ENCODE measurements at regions not wholly inside any gene's neighbourhood (a gene's known extent, or its start where the extent isn't known, plus 50 kb on each side); places are given as distances from the start of the nearest gene placed in this dataset.

DNA sequence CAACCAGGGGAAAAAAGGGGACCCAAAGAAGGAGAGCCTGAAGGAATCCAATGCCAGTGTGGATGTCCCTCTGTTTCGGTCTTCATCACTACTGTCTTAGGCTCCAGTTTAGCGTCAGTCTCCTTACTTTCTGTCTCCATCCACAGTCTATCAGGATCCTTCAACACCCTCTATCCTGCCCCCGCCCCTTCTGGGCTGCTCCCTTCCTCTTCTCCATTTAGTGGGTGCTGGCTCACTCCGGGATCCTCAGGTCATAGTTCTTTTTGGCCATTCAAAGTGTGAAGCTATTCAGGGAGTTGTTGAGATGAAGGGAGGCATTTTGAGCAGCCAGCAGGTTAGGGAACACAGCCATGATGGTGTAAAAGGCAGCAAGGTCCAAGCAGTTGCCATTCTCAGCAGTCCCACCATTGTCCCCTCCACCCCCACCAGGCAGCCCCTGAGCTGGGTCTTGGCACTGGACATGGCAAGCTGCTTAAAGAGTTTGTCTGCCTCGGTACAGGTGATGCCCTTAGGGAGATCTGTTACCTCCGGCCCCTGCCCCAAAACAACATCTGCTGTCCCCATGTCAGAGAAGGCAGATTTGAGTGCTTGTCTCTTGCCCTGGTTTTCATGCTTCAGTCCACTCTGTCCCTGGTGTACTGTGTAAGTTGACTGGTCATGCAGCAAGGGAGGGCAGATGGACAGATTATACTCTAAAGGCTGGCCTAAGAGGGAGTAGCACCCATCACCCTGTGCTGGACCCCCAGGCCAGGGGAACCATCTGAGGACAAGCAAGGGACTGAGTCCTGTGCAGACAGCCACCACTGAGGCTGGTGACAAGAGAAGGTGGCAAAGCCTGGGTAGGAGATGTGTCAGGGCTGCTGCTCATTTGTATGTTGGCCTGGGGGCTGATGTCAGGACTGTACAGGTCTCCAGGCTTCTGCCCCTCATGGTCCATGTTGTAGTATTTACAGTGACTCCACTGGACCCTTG, 842.0 kb downstream of the HACE1 start:
- no peak for DNase-seq

DNA sequence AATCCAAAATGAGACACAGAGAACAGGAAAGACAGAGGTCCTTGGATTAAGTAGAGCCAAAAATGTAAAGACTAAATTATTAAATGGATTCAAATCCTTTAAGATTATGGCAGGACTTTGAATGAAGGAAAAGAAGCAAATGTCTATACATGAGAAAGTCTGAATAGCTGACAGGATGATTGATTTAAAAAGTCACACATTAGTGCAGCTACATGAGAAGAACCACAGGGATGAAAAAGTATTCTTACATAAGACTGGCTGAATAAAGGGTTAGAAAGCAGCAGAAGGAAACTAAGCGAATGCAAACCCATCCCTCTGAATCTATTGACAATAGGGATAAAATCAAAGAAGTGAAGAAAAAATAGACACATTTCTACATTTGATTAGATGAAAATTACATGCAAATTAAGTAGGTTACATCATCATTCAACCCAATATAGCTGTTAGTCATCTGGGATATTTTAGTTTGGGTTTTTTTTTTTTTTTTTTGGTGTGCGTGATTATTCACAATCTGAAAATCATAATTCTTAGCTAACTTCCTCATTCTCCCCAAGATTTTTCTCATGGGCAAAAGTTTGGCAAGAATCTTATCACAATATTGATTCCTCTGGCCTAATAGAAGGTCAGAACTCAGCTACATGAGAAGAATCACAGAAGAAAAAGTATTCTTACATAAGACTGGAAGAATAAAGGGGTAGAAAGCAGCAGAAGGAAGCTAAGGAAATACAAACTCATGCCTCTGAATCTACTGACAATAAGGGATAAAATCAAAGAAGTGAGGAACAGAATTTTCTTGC, 845.4 kb downstream of the HACE1 start:
- no peak for DNase-seq

DNA sequence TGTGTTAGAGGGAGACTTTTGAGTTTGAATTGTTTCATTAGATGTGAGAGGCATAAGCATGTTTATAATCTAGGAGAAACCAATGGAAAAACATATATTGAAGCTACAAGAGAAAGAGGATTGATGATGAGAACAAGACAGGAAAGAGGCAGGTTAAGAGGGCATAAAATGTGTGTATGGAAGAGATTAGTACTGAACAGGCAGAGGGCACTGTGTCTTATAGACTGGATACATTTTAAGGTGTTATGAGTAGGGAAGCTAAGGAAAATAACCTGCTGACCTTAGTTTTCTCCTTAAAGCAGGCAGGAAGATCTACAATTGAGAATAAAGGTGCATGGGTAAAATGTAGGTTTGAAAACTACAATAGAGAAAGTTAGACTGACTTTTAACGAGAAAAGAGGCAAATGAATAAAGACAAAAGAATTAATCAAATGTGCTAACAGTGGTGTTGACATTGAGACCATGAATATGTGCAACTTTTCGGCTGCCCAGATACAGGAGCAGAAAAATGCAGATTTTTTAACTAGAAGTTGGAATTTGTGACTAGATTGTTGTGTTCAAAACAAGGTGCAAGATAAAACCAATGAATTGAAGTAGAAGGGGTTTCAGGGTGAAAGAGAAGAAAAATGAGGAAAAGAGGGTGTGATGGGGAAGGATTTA, 846.3 kb downstream of the HACE1 start:
- no peak for DNase-seq

GRCh38 chr6:104010897-104011296, 848.8 kb downstream of the HACE1 start:
- no peak for DNase-seq

GRCh38 chr6:104003803-104004516, 855.8 kb downstream of the HACE1 start:
- no peak for DNase-seq

DNA sequence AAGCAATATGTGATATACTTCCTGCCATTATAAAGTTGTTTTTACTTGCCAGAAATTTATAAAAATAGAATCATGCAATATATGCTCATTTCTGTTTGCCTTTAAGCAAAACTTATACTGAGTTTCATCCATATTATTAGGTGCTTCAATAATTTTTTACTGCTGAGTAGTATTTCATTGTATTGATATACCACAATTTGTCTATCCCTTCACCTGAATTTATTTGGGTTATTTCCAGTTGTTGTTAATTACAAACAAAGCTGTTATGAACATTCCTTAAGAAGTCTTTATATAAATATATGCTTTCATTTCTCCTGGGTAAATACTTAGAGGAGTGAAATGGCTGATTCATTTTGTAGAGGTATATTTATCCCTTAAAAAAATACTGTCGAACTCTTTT, 864.1 kb downstream of the HACE1 start:
- no peak for DNase-seq

- no peak for DNase-seq
These were observed 875.9 kb downstream of the HACE1 start for GRCh38 chr6:103983860-103984259.

- no peak for DNase-seq
These were observed 876.7 kb downstream of the HACE1 start for GRCh38 chr6:103983011-103983410.

DNA sequence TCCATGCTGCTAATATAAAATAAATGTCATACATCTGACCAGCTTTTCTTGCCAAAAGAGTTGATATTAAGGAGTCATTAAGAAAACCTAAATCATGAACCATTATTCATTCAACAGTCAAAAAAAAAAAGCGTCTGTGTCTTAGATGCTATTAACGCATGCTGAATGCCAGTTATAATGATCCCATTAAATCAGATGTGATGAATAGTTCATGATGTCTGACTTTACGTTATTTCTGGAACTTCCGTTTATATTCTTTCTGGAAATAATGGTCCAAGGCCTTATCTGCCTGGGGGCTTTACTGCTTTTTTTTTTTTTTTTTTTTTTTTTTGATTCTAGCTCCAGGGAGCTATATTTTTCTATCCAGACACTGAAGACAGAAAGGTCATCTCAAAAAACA, 877.1 kb downstream of the HACE1 start:
- DNase-seq, result no peak

DNA sequence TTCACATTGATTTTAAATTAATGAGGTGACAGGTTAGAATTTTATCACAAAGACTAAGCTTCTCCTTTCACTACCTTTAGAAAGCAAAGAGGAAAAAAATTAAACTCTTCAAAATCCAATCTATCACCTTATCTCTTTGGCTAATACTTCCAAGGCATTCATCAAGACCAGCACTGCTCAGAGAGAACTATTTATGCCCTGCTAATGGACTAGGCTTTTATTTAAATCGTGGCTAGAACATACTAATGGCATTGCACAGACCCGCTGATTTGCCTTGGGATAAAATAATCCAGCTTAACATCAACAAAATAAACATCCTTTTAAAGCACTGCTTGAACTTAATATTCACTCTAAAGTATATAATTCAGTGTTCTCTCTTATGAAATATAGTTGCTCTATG, 880.4 kb downstream of the HACE1 start:
- no peak for DNase-seq

GRCh38 chr6:103937389-103937788, 922.3 kb downstream of the HACE1 start:
- no peak for DNase-seq

DNA sequence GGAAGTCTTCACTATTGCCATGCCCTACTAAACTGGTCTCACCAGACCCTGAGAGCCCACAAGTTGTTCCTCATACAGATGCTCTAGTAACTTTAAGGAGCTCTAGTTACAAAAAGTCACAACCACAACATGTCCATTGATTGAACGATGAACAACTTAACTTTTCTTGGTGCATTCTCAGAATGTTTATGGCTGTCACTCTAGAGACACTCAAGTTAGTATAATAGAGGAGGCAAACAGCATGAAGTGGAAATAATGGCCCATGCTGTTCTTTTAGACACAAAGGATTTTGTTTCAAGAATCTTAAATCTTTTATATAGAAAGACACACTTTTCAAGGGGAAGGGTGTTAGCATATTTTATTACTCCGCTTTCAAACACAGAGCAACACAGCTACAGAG, 934.4 kb downstream of the HACE1 start:
- DNase-seq, result no peak

GRCh38 chr6:103910018-103910417, 949.7 kb downstream of the HACE1 start:
- no peak for DNase-seq

DNA sequence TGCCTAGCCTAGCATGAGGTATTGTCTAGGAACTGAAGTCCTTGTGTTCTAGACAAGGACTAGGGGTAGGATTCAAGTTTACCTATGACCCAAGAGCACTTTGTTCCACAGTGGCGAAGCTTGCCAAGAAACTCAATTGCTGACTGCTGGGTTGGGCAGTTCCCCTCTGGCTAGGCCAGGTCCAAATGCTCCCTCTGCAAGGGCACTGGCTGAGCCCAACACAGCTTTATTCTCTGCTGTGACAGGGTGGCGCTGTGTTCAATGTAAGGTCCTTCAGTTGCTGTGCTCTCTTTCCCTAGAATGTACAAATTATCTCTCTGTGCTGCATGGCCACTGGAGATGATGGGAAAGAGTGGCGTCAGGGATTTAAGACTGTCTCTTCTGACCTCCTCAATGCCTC, 950.8 kb downstream of the HACE1 start:
- no peak for DNase-seq

DNA sequence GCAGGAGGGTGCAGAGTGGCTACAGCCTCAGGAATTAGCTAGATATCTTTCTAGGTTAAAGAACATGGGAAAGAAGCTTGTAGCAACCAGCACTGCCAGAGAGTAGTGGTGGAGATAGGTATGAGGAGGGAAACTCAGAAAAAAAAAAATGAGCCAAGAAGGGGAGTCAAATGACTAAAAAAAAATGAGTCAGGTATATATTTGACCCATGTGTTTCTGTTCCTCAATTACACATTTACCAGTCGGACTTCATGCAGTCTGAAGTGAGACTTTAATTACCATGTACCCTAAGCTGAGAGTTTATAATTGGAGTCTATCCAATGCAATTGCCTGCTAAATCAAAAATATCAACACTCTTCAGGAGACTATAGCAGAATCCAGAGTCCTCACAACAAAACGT, 964.6 kb downstream of the HACE1 start:
- no peak for DNase-seq

GRCh38 chr6:103893141-103893581, 966.6 kb downstream of the HACE1 start:
- DNase-seq, result no peak

- DNase-seq, result no peak
These were observed 972.8 kb downstream of the HACE1 start for GRCh38 chr6:103886951-103887350.

DNA sequence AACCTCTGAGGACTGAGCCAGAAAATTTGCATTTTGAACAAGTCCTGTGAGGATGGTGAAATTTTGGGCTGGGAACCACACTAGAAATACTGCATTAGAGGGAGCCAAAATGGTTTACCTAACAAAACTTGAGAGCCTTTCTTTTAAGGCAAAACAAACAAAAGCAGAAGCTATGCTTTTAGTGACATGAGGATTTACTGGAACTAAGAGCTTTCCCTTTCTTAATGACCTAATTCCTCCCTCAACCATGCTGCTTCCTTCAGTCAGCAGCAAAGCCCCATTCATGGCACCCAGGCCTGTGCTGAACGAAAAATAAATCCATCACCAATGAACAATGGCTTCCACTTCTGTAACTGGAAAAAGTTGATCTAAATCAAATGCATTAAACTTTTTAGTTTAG, 974.3 kb downstream of the HACE1 start:
- DNase-seq, result no peak

- DNase-seq, result no peak
These were observed 979.9 kb downstream of the HACE1 start for GRCh38 chr6:103879800-103880199.

DNA sequence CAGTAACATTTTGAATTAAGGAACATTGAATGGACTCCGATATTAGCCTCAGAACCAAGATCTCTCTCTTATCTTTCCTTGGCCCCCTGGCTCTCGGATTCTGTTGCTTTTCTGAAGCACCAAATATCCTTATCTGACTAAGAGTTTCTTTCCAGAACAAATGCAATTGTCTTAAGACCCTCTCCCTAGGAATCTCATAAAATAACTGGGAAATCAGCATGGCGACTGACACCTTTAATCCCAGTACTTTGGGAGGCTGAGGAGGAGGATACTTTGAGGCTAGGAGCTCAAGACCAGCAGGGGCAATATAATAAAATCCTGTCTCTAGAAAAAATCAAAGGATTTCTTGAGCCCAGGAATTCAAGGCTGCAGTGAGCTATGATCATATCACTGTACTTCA, 984.5 kb downstream of the HACE1 start:
- no peak for DNase-seq

- no peak for DNase-seq
These were observed 985.1 kb downstream of the HACE1 start for GRCh38 chr6:103874575-103874974.

- no peak for DNase-seq
These were observed 987.0 kb downstream of the HACE1 start for GRCh38 chr6:103872678-103873077.

- no peak for DNase-seq
These were observed 987.5 kb downstream of the HACE1 start for GRCh38 chr6:103872233-103872632.

All from CD4-positive, alpha-beta T cell treated with Interleukin-4 for 4 hours (primary cell).